ENCODE measurements at regions not wholly inside any gene's neighbourhood (a gene's known extent, or its start where the extent isn't known, plus 50 kb on each side); places are given as distances from the start of the nearest gene placed in this dataset.
A peak's percentile ranks its signal among the peaks of the same experiment; 100 is the strongest.

- peak; percentile 67 for TF ChIP-seq PRDM10 (IDR thresholded peaks at IDR 0.05; ENCODE audit: partially characterized antibody)
- 0 out of 2 replicates have a peak, but pooled peaks have one; percentile 66 for TF ChIP-seq MTA3 (IDR thresholded peaks at IDR 0.05; ENCODE audit: borderline replicate concordance)
- no peak for TF ChIP-seq GABPA (tag; conservative IDR thresholded peaks at IDR 0.05; ENCODE audit: low read depth)
- no peak for TF ChIP-seq BMI1 (IDR thresholded peaks at IDR 0.05; ENCODE audit: low read length)
- TF ChIP-seq KAT2B (IDR thresholded peaks at IDR 0.05; ENCODE audit: low read depth, low read length) = no peak
- TF ChIP-seq, protein P1, sequence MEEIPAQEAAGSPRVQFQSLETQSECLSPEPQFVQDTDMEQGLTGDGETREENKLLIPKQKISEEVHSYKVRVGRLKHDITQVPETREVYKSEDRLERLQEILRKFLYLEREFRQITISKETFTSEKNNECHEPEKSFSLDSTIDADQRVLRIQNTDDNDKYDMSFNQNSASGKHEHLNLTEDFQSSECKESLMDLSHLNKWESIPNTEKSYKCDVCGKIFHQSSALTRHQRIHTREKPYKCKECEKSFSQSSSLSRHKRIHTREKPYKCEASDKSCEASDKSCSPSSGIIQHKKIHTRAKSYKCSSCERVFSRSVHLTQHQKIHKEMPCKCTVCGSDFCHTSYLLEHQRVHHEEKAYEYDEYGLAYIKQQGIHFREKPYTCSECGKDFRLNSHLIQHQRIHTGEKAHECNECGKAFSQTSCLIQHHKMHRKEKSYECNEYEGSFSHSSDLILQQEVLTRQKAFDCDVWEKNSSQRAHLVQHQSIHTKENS (CRISPR knock-in tag; IDR thresholded peaks at IDR 0.05) = no peak
- TF ChIP-seq L3MBTL2 (IDR thresholded peaks at IDR 0.05) = peak; percentile 65; the same call in 1 of the 2 replicates
- no peak for TF ChIP-seq KAT7 (CRISPR knock-in tag; IDR thresholded peaks at IDR 0.05; ENCODE audit: borderline replicate concordance)
- no peak for TF ChIP-seq CBX5 (IDR thresholded peaks at IDR 0.05; ENCODE audit: borderline replicate concordance, low read depth)
- TF ChIP-seq GATA2 (CRISPR knock-in tag; IDR thresholded peaks at IDR 0.05) = peak; percentile 83
- no peak for TF ChIP-seq ZNF23 (CRISPR knock-in tag; IDR thresholded peaks at IDR 0.05)
- no peak for TF ChIP-seq ZHX1 (conservative IDR thresholded peaks at IDR 0.05; ENCODE audit: low read length)
- TF ChIP-seq ELK3 (CRISPR knock-in tag; IDR thresholded peaks at IDR 0.05) = no peak
- no peak for TF ChIP-seq TSC22D4 (tag; IDR thresholded peaks at IDR 0.05)
- TF ChIP-seq, protein P2, sequence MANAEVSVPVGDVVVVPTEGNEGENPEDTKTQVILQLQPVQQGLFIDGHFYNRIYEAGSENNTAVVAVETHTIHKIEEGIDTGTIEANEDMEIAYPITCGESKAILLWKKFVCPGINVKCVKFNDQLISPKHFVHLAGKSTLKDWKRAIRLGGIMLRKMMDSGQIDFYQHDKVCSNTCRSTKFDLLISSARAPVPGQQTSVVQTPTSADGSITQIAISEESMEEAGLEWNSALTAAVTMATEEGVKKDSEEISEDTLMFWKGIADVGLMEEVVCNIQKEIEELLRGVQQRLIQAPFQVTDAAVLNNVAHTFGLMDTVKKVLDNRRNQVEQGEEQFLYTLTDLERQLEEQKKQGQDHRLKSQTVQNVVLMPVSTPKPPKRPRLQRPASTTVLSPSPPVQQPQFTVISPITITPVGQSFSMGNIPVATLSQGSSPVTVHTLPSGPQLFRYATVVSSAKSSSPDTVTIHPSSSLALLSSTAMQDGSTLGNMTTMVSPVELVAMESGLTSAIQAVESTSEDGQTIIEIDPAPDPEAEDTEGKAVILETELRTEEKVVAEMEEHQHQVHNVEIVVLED (CRISPR knock-in tag; IDR thresholded peaks at IDR 0.05) = no peak
These were observed 125.5 kb downstream of the EN1 start (continued) for GRCh38 chr2:118721817-118722551.

Data from K562 (cell line).